Natural killer cell (primary cell): ENCODE measurements at regions not wholly inside any gene's neighbourhood (a gene's known extent, or its start where the extent isn't known, plus 50 kb on each side); places are given as distances from the start of the nearest gene placed in this dataset.

Experiments used
- ATAC-seq, 3 donors: fragments of 150-1000 bp in 2 of 3; fragments of 200-7000 bp in 1 of 3; cut with Tn5 transposase; 1 replicate in 1 of 3; 2 replicates in 2 of 3; pipeline ENCODE4 v1.10.0; 2021; ENCODE audit warnings: mild to moderate bottlenecking in 2 of 3, moderate library complexity in 2 of 3
- DNase-seq, 2 donors: peaks; one replicate each; pipeline versions ENCODE4 v3.0.0 to v3.0.0-alpha.2; 2013 to 2021; ENCODE audit warnings: mixed read lengths in 1 of 2
- H3K27ac ChIP-seq: one replicate; pipeline ENCODE4 v1.5.1; 2013; ENCODE audit warnings: mild to moderate bottlenecking, low read length
- H3K27me3 ChIP-seq: one replicate; pipeline ENCODE4 v1.6.1; 2013; ENCODE audit warnings: low read length; ENCODE audit not compliant: control insufficient read depth, insufficient read depth
- H3K36me3 ChIP-seq: one replicate; pipeline ENCODE4 v1.6.1; 2013; ENCODE audit warnings: low read length; ENCODE audit not compliant: control insufficient read depth, insufficient read depth
- H3K4me1 ChIP-seq: one replicate; pipeline ENCODE4 v1.6.1; 2013; ENCODE audit warnings: low read length; ENCODE audit not compliant: control insufficient read depth, insufficient read depth
- H3K4me3 ChIP-seq: one replicate; pipeline ENCODE4 v1.5.1; 2013; ENCODE audit warnings: low read length
- H3K9me3 ChIP-seq: one replicate; pipeline ENCODE4 v1.6.1; 2013; ENCODE audit warnings: low read length; ENCODE audit not compliant: control insufficient read depth, insufficient read depth
- H3K27ac Mint-ChIP-seq, 2 donors: one replicate each; pipeline ENCODE4 v1.8.0; 2022; ENCODE audit warnings: mild to moderate bottlenecking in 2 of 2, mixed read lengths in 2 of 2, moderate library complexity in 1 of 2
- H3K27me3 Mint-ChIP-seq, 2 donors: one replicate each; pipeline ENCODE4 v1.8.0; 2022; ENCODE audit warnings: low read depth in 2 of 2, mixed read lengths in 2 of 2
- H3K36me3 Mint-ChIP-seq: one replicate; pipeline ENCODE4 v1.8.0; 2022; ENCODE audit warnings: mixed read lengths
- H3K4me1 Mint-ChIP-seq, 2 donors: one replicate each; pipeline ENCODE4 v1.8.0; 2022; ENCODE audit warnings: mixed read lengths in 2 of 2
- H3K4me3 Mint-ChIP-seq: one replicate; pipeline ENCODE4 v1.8.0; 2022; ENCODE audit warnings: mild to moderate bottlenecking, moderate library complexity, mixed read lengths
- H3K9me3 Mint-ChIP-seq, 2 donors: one replicate each; pipeline ENCODE4 v1.8.0; 2022; ENCODE audit warnings: mixed read lengths in 2 of 2
- CTCF ChIP-seq: fragments of 200-600 bp; IDR thresholded peaks from one replicate; pipeline ENCODE4 v1.8.0; 2022; ENCODE audit warnings: antibody characterized with exemption
- WGBS: methylation state at CpG from one replicate; pipeline ENCODE4 v1.1.7; 2013; ENCODE audit warnings: missing lambda C conversion rate; ENCODE audit not compliant: insufficient coverage; 5-methylcytosine and 5-hydroxymethylcytosine counted together
- intact Hi-C: fragments of 100-400 bp; cut with micrococcal nuclease; formaldehyde crosslinking; loops from one replicate; pipeline ENCODE4 v1.14.2; 2022

- intact Hi-C loops = no loop called here
- H3K4me3 Mint-ChIP-seq = no peak overlapping the region
- H3K9me3 Mint-ChIP-seq = peaks cover 11 to 14% of the 10 kb centered on the region in 2 donors
These were observed 103.7 kb upstream of the SYT1 start for GRCh38 chr12:78760906-78761305.

GRCh38 chr12:78764913-78765312, 99.7 kb upstream of the SYT1 start:
- H3K36me3 ChIP-seq = no peaks in the 10 kb centered on the region
- Mint-ChIP-seq H3K27ac (no peak overlapping the region), H3K4me3 (no peak overlapping the region), H3K27me3 (no peaks in the 10 kb centered on the region), H3K4me1 (no peaks in the 10 kb centered on the region), H3K9me3 (peaks cover 9 to 16% of the 10 kb centered on the region in 2 donors), H3K36me3 (no peaks in the 10 kb centered on the region)
- H3K27ac ChIP-seq = no peak overlapping the region
- H3K4me3 ChIP-seq = no peak overlapping the region
- H3K4me1 ChIP-seq = no peaks in the 10 kb centered on the region
- no peak for DNase-seq
- intact Hi-C loops = no loop called here
- no CpG with 5 or more reads among the region's 2 CpGs for WGBS
- ATAC-seq = no peak
- no peak for TF ChIP-seq CTCF
- H3K27me3 ChIP-seq = no peaks in the 10 kb centered on the region
- H3K9me3 ChIP-seq = no peaks in the 10 kb centered on the region

More at GRCh38 chr12:78760906-78761305, 103.7 kb upstream of the SYT1 start:
- Histone ChIP-seq H3K9me3 (peaks cover 4% of the 10 kb centered on the region), H3K36me3 (no peaks in the 10 kb centered on the region), H3K27ac (no peak overlapping the region), H3K4me1 (no peaks in the 10 kb centered on the region), H3K27me3 (no peaks in the 10 kb centered on the region), H3K4me3 (no peak overlapping the region)
- no peaks in the 10 kb centered on the region for H3K27me3 Mint-ChIP-seq
- H3K4me1 Mint-ChIP-seq = no peaks in the 10 kb centered on the region
- no peak for TF ChIP-seq CTCF
- DNase-seq (no peak), ATAC-seq (no peak)
- H3K36me3 Mint-ChIP-seq = no peaks in the 10 kb centered on the region
- WGBS = 100% methylated on average over 1 of the region's 5 CpGs
- no peak overlapping the region for H3K27ac Mint-ChIP-seq

GRCh38 chr12:78767264-78767981, 97.2 kb upstream of the SYT1 start:
- Mint-ChIP-seq H3K27ac (no peak overlapping the region), H3K4me1 (no peaks in the 10 kb centered on the region), H3K9me3 (peaks cover 10 to 19% of the 10 kb centered on the region in 2 donors), H3K27me3 (no peaks in the 10 kb centered on the region), H3K4me3 (no peak overlapping the region), H3K36me3 (no peaks in the 10 kb centered on the region)
- 77% methylated on average over 3 of the region's 4 CpGs for WGBS
- H3K9me3 ChIP-seq = no peaks in the 10 kb centered on the region
- DNase-seq = no peak
- no peaks in the 10 kb centered on the region for H3K4me1 ChIP-seq
- no peak overlapping the region for H3K4me3 ChIP-seq
- H3K27me3 ChIP-seq = no peaks in the 10 kb centered on the region
- no peak overlapping the region for H3K27ac ChIP-seq
- no peak for TF ChIP-seq CTCF
- no peaks in the 10 kb centered on the region for H3K36me3 ChIP-seq
- intact Hi-C loops = no loop called here
- no peak for ATAC-seq

- intact Hi-C loops = no loop called here
- H3K27me3 ChIP-seq = no peaks in the 10 kb centered on the region
- Mint-ChIP-seq H3K27ac (no peak overlapping the region), H3K9me3 (peaks cover 10 to 11% of the 10 kb centered on the region in 2 donors), H3K36me3 (no peaks in the 10 kb centered on the region), H3K4me1 (no peaks in the 10 kb centered on the region), H3K27me3 (no peaks in the 10 kb centered on the region), H3K4me3 (no peak overlapping the region)
- no peaks in the 10 kb centered on the region for H3K4me1 ChIP-seq
- H3K4me3 ChIP-seq = no peak overlapping the region
- 80% methylated on average over 2 of the region's 2 CpGs for WGBS
- no peak for TF ChIP-seq CTCF
- ATAC-seq (no peak), DNase-seq (no peak)
- no peak overlapping the region for H3K27ac ChIP-seq
- H3K9me3 ChIP-seq = no peaks in the 10 kb centered on the region
- H3K36me3 ChIP-seq = no peaks in the 10 kb centered on the region
These were observed 86.2 kb upstream of the SYT1 start for GRCh38 chr12:78778339-78778738.
